Uterus (tissue), 2 donors: ENCODE measurements at regions not wholly inside any gene's neighbourhood (a gene's known extent, or its start where the extent isn't known, plus 50 kb on each side); places are given as distances from the start of the nearest gene placed in this dataset.

Experiments
- POLR2A ChIP-seq, 2 donors: fragments of 450-650 bp; IDR thresholded peaks; one replicate each; pipeline ENCODE4 v1.6.1; 2016; ENCODE audit warnings: antibody characterized with exemption in 2 of 2, mild to moderate bottlenecking in 1 of 2, moderate library complexity in 1 of 2
- TF ChIP-seq, protein P1 (sequence below), 4 experiments: fragments of 200-600 bp in 2 of 4; fragments of 450-650 bp in 2 of 4; sonication (generic) in 2 of 4; IDR thresholded peaks; one replicate each; pipeline ENCODE4 v1.5.1; 2016 to 2019; ENCODE audit warnings: antibody characterized with exemption in 4 of 4, mild to moderate bottlenecking in 2 of 4, moderate library complexity in 1 of 4

DNA sequence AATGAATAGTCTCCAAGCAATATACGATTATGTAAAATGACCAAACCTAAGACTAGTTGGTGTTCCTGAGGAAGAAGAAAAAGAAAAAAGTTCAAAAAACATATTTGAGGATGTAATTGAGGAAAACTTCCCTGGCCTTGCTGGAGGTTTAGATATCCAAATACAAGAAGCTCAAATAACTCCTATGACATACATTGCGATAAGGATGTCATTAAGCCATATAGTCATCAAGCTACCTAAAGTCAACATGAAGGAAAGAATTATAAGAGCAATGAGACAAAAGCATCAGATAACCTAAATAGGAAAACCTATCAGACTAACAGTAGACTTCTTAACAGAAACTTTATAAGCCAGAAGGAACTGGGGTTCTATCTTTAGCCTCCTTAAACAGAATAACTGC is 231.1 kb downstream of the TUSC7 start:
- TF ChIP-seq, protein P1, sequence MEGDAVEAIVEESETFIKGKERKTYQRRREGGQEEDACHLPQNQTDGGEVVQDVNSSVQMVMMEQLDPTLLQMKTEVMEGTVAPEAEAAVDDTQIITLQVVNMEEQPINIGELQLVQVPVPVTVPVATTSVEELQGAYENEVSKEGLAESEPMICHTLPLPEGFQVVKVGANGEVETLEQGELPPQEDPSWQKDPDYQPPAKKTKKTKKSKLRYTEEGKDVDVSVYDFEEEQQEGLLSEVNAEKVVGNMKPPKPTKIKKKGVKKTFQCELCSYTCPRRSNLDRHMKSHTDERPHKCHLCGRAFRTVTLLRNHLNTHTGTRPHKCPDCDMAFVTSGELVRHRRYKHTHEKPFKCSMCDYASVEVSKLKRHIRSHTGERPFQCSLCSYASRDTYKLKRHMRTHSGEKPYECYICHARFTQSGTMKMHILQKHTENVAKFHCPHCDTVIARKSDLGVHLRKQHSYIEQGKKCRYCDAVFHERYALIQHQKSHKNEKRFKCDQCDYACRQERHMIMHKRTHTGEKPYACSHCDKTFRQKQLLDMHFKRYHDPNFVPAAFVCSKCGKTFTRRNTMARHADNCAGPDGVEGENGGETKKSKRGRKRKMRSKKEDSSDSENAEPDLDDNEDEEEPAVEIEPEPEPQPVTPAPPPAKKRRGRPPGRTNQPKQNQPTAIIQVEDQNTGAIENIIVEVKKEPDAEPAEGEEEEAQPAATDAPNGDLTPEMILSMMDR (IDR thresholded peaks at IDR 0.05), result no peak
- TF ChIP-seq POLR2A (IDR thresholded peaks at IDR 0.05), result no peak
